ENCODE measurements at regions not wholly inside any gene's neighbourhood (a gene's known extent, or its start where the extent isn't known, plus 50 kb on each side); places are given as distances from the start of the nearest gene placed in this dataset.

DNA sequence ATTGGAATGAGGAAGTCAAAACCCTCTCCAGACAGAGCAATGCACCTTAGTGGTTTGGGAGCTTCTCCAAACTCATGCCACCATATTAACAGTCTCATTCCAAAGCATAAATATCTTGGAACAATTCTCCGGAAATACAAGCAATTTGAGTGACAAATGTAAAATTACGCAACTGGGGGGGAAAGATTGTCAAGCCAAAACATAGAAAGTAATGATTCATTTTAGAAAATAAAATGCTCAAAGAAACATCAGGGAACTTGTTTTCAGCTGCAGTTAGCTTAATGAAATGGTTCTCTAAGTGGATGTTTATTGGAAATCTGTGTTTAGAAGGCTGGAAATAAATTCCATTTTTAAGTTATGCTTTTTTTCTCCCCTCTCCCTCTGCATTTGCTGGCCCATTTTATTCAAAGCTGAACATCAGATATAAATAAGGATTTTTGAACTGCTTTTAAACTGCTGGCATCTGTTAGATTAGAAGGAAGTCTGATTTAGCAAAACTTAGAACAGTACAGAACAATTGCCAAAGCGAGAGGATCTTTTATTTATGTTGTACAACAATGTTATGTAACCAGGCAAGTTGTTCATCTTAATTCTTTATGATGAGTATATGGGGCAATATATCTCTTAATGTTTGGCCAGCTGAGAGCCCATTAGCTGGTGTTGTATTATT, 551.9 kb downstream of the PRELID2 start:
- Mint-ChIP-seq H3K9me3 (no peaks in the 10 kb centered on the region), H3K4me3 (no peak overlapping the region), H3K4me1 (ENCODE audit: low read depth) (no peaks in the 10 kb centered on the region), H3K27ac (no peak overlapping the region), H3K27me3 (no peaks in the 10 kb centered on the region), H3K36me3 (no peaks in the 10 kb centered on the region)
- no peak for DNase-seq
- CTCF ChIA-PET: no interaction called here
- POLR2A ChIA-PET: no interaction called here
- intact Hi-C loops (cut with micrococcal nuclease): no loop called here

DNA sequence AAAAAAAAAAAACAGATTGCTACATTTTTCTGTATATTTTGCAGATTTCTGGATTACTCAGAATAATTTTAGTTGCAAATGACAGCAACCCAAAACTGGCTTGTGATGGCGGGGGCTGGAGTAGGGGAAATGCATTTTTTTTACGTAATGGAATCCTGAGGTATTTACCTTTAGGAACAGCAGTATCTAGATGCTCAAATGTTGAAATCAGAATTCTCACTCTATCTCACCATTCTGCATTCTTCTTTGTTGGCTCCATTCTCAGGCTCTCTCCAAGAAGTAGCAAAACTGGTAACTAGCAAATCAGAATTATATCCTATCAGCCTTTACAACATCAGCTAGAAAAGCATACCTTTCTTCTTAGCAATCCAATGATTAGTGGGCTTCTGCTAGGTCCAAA, 554.3 kb downstream of the PRELID2 start:
- Mint-ChIP-seq H3K27ac (no peak overlapping the region), H3K9me3 (no peaks in the 10 kb centered on the region), H3K36me3 (no peaks in the 10 kb centered on the region), H3K4me3 (no peak overlapping the region), H3K27me3 (no peaks in the 10 kb centered on the region), H3K4me1 (ENCODE audit: low read depth) (no peaks in the 10 kb centered on the region)
- ChIA-PET CTCF (no interaction called here), POLR2A (no interaction called here)
- intact Hi-C loops (cut with micrococcal nuclease): no loop called here
- DNase-seq: no peak

DNA sequence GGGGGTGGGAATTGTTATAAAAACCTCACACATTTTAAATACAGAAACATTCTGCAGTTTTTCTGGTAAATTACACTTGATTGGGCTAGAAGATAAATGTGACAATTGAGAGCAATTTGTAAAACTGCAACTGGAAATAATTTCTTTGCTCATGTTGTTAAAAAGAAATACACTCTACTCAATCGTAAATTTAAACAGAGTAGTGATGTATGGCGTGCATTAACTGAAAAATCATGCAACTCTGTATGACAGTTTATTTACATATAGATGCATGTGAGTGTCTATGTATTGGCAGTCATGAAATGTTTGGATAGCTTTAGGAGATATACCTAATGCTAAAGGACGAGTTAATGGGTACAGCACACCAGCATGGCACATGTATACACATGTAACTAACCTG, 554.9 kb downstream of the PRELID2 start:
- CTCF ChIA-PET: no interaction called here
- Mint-ChIP-seq H3K27ac (no peak overlapping the region), H3K9me3 (no peaks in the 10 kb centered on the region), H3K36me3 (no peaks in the 10 kb centered on the region), H3K4me1 (ENCODE audit: low read depth) (no peaks in the 10 kb centered on the region), H3K27me3 (no peaks in the 10 kb centered on the region), H3K4me3 (no peak overlapping the region)
- intact Hi-C loops (cut with micrococcal nuclease): no loop called here
- DNase-seq: no peak
- POLR2A ChIA-PET: no interaction called here

DNA sequence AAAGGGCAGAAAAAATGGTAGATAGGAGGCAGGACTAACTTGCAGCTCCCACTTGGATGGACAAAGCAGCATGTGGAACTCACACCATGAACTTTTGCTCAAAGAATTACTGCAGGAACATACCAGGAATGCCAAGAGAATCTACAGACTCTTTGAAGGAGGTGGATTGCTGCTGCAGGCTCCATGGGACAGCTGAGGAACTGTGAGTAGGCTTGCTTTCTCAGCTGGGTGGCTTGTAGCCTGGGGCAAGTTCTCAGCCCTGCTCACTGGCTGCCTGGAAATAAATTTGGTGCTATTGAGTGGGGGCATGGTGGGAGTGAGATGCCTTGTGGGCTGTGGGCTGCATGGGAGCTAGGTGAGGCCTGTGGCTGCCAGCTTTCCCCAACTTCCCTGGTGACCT, 574.5 kb downstream of the PRELID2 start:
- no peak overlapping the region for H3K4me3 Mint-ChIP-seq
- no peaks in the 10 kb centered on the region for H3K27me3 Mint-ChIP-seq
- POLR2A ChIA-PET: no interaction called here
- peaks cover 17% of the 10 kb centered on the region for H3K9me3 Mint-ChIP-seq
- DNase-seq: no peak
- no peaks in the 10 kb centered on the region for H3K36me3 Mint-ChIP-seq
- CTCF ChIA-PET: no interaction called here
- H3K27ac Mint-ChIP-seq: no peak overlapping the region
- no peaks in the 10 kb centered on the region for H3K4me1 Mint-ChIP-seq (ENCODE audit: low read depth)
- intact Hi-C loops (cut with micrococcal nuclease): no loop called here

DNA sequence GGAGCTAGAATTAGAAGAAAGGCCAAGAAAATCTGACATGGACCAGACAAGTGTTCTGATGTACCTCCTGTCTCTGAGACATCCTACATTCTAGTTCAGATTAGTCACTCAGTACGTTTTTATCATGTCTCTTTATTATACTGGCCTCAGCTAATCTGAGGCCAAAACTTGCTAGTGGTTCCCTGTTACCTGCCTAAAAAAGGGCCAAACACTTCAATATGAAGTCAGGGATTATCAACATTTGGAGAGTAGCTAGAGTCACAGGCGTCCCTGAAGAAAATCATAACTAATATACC, 587.4 kb downstream of the PRELID2 start:
- H3K9me3 Mint-ChIP-seq: no peaks in the 10 kb centered on the region
- no peaks in the 10 kb centered on the region for H3K27me3 Mint-ChIP-seq
- no peak overlapping the region for H3K4me3 Mint-ChIP-seq
- intact Hi-C loops (cut with micrococcal nuclease): no loop called here
- ChIA-PET CTCF (interaction anchor here (1.3 kb wide), 1 partner anchor 10 kb away, joined by 3 read pairs; no protein-coding TSS in a partner anchor), POLR2A (no interaction called here)
- no peaks in the 10 kb centered on the region for H3K36me3 Mint-ChIP-seq
- no peak for DNase-seq
- H3K4me1 Mint-ChIP-seq (ENCODE audit: low read depth): no peaks in the 10 kb centered on the region
- no peak overlapping the region for H3K27ac Mint-ChIP-seq

DNA sequence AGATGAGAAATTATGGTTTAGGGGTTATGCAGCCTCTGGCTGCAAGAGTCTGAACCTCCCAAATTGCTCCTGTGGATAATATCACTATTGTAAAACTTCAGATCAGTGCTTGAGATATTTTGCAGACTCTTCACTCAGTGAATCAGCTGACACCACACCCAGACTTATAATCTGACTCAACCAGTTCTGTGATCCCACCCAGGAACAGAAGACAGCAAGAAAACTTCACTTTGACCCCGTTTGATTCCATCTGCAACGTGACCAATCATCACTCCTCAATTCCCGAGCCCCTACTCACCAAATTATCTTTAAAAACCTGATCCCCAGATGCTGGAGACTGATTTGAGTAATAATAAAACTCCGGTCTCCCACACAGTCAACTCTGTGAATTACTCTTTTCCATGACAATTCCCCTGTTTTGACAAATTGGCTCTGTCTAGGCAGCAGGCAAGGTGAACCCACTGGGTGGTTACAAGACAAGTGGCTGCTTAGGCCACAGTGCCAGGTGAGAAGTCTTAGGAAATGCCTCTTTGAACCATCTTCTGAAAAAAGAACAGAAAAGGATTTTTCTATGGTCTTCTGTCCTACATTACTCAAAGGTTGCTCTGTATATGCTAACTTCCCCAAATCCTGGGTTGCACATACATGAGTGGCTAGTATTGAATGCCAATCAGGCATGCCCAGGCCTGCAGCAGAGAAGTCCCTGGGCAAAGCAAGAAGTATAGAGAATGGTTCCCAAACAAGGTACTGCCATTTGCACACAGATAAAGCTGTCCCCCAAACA, 588.0 kb downstream of the PRELID2 start:
- H3K4me1 Mint-ChIP-seq (ENCODE audit: low read depth): no peaks in the 10 kb centered on the region
- H3K27ac Mint-ChIP-seq: no peak overlapping the region
- no peaks in the 10 kb centered on the region for H3K36me3 Mint-ChIP-seq
- H3K4me3 Mint-ChIP-seq: no peak overlapping the region
- H3K27me3 Mint-ChIP-seq: no peaks in the 10 kb centered on the region
- CTCF ChIA-PET: no interaction called here
- POLR2A ChIA-PET: no interaction called here
- intact Hi-C loops (cut with micrococcal nuclease): no loop called here
- no peak for DNase-seq
- no peaks in the 10 kb centered on the region for H3K9me3 Mint-ChIP-seq

DNA sequence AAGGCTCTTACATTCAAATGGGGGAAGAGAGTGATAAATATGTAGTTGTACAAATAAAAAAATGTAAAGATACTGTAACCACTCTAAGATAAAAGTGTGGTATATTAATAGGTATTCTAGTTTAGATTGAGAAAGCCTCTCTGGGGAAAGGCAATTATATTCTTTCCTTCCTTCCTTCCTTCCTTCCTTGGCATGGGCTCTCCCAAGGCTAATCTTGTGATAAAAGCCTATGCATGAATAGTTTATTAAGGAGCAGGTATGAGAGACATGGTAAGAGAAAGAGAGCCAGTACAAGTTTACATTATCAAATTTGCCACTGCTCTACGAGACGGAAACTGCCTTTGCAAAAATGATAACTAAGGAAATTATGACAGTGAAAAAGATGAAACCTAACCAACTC, 588.8 kb downstream of the PRELID2 start:
- Mint-ChIP-seq H3K27me3 (no peaks in the 10 kb centered on the region), H3K9me3 (no peaks in the 10 kb centered on the region), H3K36me3 (no peaks in the 10 kb centered on the region), H3K4me1 (ENCODE audit: low read depth) (no peaks in the 10 kb centered on the region), H3K27ac (no peak overlapping the region), H3K4me3 (no peak overlapping the region)
- intact Hi-C loops (cut with micrococcal nuclease): no loop called here
- ChIA-PET POLR2A (no interaction called here), CTCF (no interaction called here)
- no peak for DNase-seq

DNA sequence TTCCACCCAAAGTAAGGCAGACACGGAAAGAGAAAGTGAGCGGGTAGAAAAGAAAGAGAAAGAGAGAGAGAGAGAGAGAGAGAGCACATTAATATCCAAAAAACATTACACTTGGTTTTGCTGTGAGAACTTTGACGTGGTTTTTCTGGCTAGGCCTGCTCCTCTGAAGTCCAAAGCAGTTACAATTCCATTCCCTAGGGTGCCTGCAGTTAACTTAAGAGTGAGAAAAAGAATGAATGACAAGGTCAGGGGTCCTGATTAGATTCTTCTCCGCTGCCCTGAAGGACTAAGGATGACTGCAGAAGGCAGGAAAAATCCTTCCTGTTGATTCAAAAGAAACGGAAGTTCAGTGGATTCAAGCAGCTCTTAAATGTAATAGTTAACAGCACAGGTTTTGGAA, 589.8 kb downstream of the PRELID2 start:
- Mint-ChIP-seq H3K9me3 (no peaks in the 10 kb centered on the region), H3K27ac (no peak overlapping the region), H3K4me3 (no peak overlapping the region), H3K4me1 (ENCODE audit: low read depth) (no peaks in the 10 kb centered on the region), H3K36me3 (no peaks in the 10 kb centered on the region), H3K27me3 (no peaks in the 10 kb centered on the region)
- intact Hi-C loops (cut with micrococcal nuclease): no loop called here
- DNase-seq: no peak
- ChIA-PET CTCF (no interaction called here), POLR2A (no interaction called here)

DNA sequence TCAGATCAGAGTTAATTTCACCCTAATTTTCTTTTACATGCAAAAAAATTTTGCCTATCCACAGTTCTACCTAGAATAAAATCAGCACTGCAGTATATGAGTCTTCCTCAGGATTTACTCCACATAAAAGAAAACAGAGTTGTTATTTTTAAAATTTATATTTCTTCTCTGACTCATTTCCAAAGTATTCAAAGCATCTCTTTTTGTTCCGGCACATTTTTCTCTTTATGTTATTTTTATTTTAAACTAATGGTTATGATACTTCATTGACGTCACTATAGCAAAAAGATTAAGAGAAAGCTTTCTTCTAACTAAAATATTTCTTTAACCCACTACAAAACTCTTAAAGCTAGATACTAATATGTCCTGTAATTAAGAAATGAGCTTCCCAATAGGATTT, 590.4 kb downstream of the PRELID2 start:
- ChIA-PET POLR2A (no interaction called here), CTCF (no interaction called here)
- Mint-ChIP-seq H3K36me3 (no peaks in the 10 kb centered on the region), H3K27me3 (no peaks in the 10 kb centered on the region), H3K4me3 (no peak overlapping the region), H3K9me3 (no peaks in the 10 kb centered on the region), H3K27ac (no peak overlapping the region), H3K4me1 (ENCODE audit: low read depth) (no peaks in the 10 kb centered on the region)
- DNase-seq: no peak
- intact Hi-C loops (cut with micrococcal nuclease): no loop called here

DNA sequence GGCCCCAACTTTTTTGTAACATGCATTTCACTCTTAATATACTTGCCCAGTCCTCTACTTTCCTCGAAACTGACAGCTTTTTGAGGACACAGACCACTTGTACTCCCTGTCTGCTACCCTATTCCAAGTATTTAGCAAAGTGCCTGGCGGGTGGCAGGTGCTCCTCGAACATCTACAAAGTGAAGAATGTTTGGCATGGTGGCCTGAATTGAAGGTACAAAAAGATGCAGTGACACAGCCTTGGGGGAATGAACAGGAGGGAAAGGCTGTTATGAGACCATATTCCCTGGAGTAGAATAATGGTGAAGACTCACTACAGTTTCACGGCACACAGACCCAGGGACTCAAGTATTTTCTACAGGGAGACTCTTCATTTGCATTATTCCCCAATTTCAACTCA, 590.9 kb downstream of the PRELID2 start:
- Mint-ChIP-seq H3K36me3 (no peaks in the 10 kb centered on the region), H3K27ac (no peak overlapping the region), H3K4me3 (no peak overlapping the region), H3K9me3 (no peaks in the 10 kb centered on the region), H3K4me1 (ENCODE audit: low read depth) (no peaks in the 10 kb centered on the region), H3K27me3 (no peaks in the 10 kb centered on the region)
- POLR2A ChIA-PET: no interaction called here
- CTCF ChIA-PET: no interaction called here
- no peak for DNase-seq
- intact Hi-C loops (cut with micrococcal nuclease): no loop called here

DNA sequence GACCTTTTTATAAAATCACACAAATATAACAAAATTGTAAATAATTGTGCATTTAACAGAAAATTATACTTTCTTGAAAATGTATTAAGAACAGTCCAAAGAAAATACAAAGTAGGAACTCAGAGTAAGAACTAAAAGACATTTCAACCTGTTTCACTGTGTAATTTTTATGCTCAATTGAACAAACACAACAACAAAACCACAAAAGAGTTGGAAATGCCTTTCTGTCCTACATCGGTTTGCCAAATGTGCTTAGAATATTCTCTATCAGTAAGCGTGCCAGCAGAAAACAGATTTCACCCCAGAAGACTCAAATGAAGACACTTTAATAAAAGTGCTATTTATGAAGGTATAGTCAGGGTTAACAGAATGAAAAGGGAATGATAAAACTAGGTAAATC, 592.1 kb downstream of the PRELID2 start:
- Mint-ChIP-seq H3K36me3 (no peaks in the 10 kb centered on the region), H3K27me3 (no peaks in the 10 kb centered on the region), H3K27ac (no peak overlapping the region), H3K9me3 (no peaks in the 10 kb centered on the region), H3K4me1 (ENCODE audit: low read depth) (no peaks in the 10 kb centered on the region), H3K4me3 (no peak overlapping the region)
- no peak for DNase-seq
- intact Hi-C loops (cut with micrococcal nuclease): no loop called here
- CTCF ChIA-PET: no interaction called here
- POLR2A ChIA-PET: no interaction called here

DNA sequence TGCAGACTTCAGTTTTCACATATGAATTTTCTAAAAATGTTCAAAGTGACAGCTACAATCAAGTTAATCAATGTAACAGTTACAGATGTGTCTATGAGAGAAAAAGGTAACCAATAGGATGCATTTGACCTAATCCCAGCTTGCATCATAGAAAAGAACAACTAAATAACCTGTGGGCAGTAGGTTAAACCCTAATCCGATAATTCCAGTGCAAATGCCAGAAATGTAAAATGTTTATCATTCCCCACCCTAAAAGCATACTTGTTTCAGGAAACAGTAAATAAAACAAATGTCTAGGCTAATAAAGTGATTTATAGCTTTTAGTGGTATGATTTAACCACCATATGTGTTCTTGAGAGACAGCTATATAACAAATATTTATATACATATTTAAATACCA, 592.6 kb downstream of the PRELID2 start:
- H3K4me1 Mint-ChIP-seq (ENCODE audit: low read depth): no peaks in the 10 kb centered on the region
- no peaks in the 10 kb centered on the region for H3K36me3 Mint-ChIP-seq
- H3K27ac Mint-ChIP-seq: no peak overlapping the region
- intact Hi-C loops (cut with micrococcal nuclease): no loop called here
- H3K9me3 Mint-ChIP-seq: no peaks in the 10 kb centered on the region
- no peak for DNase-seq
- POLR2A ChIA-PET: no interaction called here
- H3K27me3 Mint-ChIP-seq: no peaks in the 10 kb centered on the region
- CTCF ChIA-PET: no interaction called here
- H3K4me3 Mint-ChIP-seq: no peak overlapping the region

DNA sequence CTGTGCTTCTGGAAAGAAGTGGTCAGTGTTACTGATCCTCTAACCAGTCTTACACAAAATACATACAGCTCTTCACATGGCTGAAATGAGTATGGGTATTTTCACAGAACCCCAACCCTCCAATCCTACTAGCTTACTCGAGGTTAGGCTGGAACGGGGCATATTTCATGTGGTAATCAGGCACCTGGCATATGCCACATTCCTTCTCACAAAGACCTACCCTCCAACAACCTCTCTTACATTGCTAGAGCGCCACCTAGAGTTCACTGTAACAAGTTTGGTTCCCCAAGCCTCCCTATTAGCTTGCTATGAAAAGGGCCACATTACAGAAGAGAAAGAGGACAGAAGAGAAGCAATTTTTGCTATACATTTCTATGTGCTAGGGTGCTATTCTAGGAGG, 597.3 kb downstream of the PRELID2 start:
- Mint-ChIP-seq H3K36me3 (no peaks in the 10 kb centered on the region), H3K4me3 (no peak overlapping the region), H3K9me3 (no peaks in the 10 kb centered on the region), H3K27ac (no peak overlapping the region), H3K4me1 (ENCODE audit: low read depth) (no peaks in the 10 kb centered on the region), H3K27me3 (no peaks in the 10 kb centered on the region)
- no peak for DNase-seq
- CTCF ChIA-PET: interaction anchor here (0.8 to 1.1 kb wide), 2 partner anchors 11 to 1034 kb away, joined by 3 read pairs; no protein-coding TSS in a partner anchor
- POLR2A ChIA-PET: no interaction called here
- intact Hi-C loops (cut with micrococcal nuclease): no loop called here

All from activated CD4-positive, alpha-beta memory T cell treated with anti-CD3 and anti-CD28 coated beads for 36 hours (primary cell).